Bone marrow (tissue), 2 donors: ENCODE measurements at regions not wholly inside any gene's neighbourhood (a gene's known extent, or its start where the extent isn't known, plus 50 kb on each side); places are given as distances from the start of the nearest gene placed in this dataset.
A peak's percentile ranks its signal among the peaks of the same experiment; 100 is the strongest.
"Not testable (repeated sequence)": the region's sequence is repeated elsewhere in the genome, so short reads cannot be mapped to it uniquely, and the experiment has no call there.

ENCODE experiments used
- DNase-seq, 2 donors: peaks; one replicate each; lab custom pipeline; 2025; lab: John Stamatoyannopoulos, UW

- no peak for DNase-seq
These were observed 904.8 kb upstream of the POT1 start for GRCh38 chr7:125834421-125834820.

DNA sequence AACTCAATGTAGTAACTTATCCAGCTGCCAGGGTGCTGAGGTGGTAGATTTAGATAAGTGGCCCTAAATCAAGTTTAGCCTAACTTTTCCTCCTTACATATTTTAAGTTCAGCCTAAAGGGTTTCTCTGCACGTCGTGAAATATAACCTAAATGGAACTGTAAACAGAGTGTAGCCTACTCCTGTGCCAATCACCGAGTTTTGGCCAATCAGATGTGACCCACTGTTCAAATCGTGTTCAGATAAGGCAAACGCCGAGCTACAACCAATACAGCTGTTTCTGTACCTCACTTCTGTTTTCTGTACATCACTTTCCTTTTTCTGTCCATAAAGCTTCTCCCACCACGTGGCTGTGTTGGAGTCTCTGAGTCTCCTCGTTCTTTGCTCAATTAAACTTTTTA is 904.2 kb upstream of the POT1 start:
- DNase-seq = no peak

GRCh38 chr7:125830743-125831142 is 901.1 kb upstream of the POT1 start:
- DNase-seq = no peak

DNA sequence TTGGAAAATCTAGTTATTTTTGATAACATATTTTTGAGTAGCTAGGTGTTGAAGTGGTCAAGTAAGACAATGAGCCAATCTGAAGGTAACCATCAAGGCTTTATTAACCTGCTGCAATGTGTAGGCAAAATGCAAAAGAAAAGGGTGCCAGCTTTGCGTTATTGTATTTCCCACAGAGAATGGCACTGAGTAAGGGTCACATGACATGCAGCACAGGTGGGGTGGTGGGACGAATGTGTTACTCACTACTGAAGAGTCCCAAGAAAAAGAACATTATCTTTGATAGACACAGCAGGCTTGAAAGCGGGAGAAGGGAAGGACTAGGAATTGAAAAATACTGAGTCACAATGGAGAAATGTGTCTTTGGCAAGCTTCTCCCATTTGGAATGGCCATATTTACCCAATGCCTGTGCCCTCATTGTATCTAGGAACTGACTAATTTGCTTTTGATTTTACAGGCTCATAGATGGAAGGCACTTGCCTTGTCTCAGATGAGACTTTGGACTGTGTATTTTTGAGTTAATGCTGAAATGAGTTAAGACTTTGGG is 898.6 kb upstream of the POT1 start:
- DNase-seq = no peak

GRCh38 chr7:125823538-125823937 is 893.9 kb upstream of the POT1 start:
- no peak for DNase-seq

- no peak for DNase-seq
These were observed 890.9 kb upstream of the POT1 start for GRCh38 chr7:125820495-125820894.

DNA sequence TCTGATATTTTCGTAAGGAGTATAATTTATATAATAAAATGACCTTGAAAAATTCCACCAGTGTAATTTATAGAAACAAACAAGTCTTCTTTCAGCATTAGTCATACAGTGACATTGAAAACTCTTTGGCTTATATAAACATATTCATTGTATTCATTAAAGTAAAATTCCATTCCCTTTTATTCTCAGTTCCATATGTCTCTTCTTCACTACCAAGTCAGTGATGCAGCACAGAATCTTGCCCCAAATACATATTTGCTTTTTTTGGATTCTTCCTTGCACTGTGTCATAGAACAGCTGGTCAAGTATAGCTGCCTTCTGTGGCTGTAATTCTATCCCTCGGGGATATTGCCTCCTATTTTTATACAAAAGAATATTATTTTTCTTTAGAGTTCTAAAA is 884.5 kb upstream of the POT1 start:
- no peak for DNase-seq

- DNase-seq = not testable (repeated sequence)
These were observed 876.9 kb upstream of the POT1 start for GRCh38 chr7:125806491-125806890.

GRCh38 chr7:125804273-125804672 is 874.6 kb upstream of the POT1 start:
- DNase-seq = no peak

- DNase-seq = no peak
These were observed 850.5 kb upstream of the POT1 start for GRCh38 chr7:125780153-125780552.

GRCh38 chr7:125775317-125775716 is 845.7 kb upstream of the POT1 start:
- no peak for DNase-seq

- DNase-seq = no peak
These were observed 843.6 kb upstream of the POT1 start for GRCh38 chr7:125773113-125773785.

GRCh38 chr7:125747966-125748365 is 818.3 kb upstream of the POT1 start:
- DNase-seq = no peak

DNA sequence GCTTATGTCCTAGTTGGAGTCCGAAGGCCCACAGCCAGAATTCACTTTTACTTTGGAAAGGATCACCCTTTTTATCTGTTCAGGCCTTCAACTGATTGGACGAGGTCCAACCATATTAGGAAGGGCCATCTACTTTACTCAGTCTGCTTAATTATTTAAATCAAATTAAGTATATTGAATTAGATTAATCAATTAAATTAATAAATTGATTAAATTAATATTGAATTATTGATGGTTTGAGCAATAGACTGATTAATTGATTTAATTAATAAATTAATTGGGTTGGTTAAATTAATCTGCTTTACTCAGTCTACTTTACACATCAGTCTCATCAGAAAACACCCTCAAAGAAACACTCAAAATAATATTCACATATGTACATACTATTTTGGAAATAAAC is 816.9 kb upstream of the POT1 start:
- DNase-seq = no peak

DNA sequence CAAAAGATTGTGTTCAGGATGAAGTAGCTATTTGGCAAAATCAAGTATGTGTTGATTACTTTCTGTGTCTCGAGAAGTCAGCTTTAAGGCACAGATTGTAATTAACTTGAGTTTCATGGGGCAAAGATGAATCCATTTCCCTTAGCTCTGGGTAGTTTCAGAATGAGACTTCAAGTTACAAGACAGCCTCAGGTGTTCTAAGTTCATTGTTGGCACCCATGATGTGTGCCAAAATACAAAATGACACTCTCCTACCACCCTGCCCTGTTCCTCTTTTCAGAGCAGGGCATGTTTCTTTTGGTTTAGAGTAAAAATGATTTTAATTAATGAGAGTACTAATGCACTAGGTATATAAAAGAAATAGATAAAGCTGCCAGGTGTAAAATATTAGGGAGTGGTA is 797.6 kb upstream of the POT1 start:
- DNase-seq = no peak

DNA sequence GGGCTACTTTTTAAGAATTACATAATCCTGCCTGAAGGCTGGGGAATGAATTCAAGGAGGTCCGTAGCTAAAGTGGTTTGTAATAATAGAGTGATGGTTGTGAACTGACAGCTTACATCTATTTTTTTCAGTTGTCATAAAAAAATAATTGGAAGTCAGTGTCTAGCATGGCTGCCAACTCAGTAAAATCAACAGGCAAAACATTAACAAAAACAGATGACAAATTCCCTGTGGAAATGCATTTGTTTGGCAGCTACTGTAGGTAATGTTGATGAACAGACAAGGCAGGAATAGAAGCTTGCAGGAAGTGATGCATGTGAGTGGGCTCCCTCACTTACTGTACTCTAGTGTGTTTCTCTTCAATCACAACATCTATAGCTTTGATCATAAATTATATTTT is 766.0 kb upstream of the POT1 start:
- DNase-seq = no peak

- no peak for DNase-seq
These were observed 753.5 kb upstream of the POT1 start for GRCh38 chr7:125683156-125683555.

GRCh38 chr7:125681508-125681907 is 751.9 kb upstream of the POT1 start:
- no peak for DNase-seq

DNA sequence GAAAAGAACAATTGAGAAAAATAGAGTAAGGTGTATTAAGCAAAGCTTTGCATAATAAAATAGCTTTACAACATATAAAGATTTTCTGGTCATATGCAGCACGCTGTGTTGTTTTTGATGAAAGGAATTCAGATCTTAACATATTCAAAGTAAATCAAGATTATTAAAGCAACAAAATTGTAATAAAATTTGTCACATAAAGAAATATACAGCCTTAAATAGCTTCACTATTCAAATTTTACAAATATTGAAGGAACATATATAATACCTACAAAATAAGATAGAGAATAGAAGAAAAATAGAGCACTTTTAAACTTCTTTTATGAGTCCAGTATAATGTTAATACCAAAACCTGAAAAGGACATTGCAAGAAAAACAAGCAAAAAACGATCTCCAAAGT is 749.1 kb upstream of the POT1 start:
- no peak for DNase-seq

DNA sequence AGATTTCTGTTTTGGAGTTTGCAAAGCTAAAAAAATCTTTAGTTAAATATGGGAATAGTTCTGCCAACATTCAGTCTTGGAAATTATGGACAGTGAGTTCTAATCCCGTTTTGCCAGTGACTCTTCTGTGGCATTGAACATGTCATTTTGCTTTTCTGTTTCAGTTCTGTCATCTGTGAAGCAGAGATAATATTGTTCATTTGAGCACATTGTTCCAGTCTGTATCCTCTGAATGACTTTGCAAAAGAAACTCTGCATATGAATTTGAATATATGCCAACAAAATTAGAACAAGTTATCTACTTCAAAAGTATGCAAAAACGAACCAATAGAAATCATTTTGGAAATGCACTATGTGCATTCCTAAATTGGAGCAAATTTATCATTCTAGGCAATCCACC is 746.0 kb upstream of the POT1 start:
- DNase-seq = peak in 1 of 2 donors; percentile 7

DNA sequence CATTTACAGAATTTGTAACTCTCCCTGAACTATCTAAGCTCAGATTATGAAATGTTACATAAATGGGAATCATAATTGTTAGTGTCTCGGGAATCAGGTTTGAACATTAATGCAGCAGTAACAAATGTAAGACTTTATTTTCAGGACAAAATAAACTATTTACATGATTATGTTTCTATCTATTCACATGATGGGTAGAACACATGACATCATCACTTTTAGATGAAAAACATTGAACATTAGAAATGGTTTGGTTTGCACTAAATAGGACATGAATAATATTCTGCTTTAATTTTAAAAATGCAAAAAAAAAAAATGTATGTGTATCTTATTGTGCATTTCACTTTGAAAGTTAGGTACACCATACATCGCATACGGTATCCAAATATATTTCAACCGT is 745.5 kb upstream of the POT1 start:
- no peak for DNase-seq

DNA sequence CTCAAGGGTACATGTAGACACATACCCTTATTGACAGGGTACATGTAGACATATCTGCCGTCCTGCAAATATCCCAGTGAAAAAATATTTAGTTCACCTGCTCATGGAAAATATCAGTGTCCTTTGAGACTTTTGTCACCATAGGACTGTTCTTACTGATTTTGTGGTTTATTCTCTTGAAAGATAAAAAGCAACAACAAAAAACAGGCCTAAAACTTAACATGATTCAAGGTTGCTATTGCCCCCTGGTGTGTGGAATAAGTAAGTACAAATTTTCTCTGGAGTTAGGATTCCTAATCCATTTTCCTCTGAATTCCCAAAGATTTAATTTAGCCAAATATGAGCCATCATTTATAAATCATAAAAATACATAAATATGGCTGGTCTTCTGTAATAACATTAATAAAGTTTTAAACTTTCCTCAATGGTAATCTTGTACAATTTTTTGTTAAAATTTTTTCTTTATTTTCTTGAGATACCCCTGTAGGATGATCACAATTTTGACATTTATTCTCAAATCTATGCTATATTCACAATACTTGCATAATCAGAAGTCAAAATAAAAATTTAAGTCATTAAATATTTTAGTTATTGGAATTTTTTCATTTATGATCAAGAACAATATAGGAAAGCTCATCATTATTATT is 741.4 kb upstream of the POT1 start:
- peak in 1 of 2 donors; percentile 23 for DNase-seq

GRCh38 chr7:125668321-125668993 is 738.8 kb upstream of the POT1 start:
- no peak for DNase-seq
